NCI-H1930 (cell line): ENCODE measurements at regions not wholly inside any gene's neighbourhood (a gene's known extent, or its start where the extent isn't known, plus 50 kb on each side); places are given as distances from the start of the nearest gene placed in this dataset.
A peak's percentile ranks its signal among the peaks of the same experiment; 100 is the strongest.

ENCODE experiments used
- DNase-seq, 2 experiments: peaks; one replicate each; lab custom pipeline; 2025; lab: John Stamatoyannopoulos, UW

DNA sequence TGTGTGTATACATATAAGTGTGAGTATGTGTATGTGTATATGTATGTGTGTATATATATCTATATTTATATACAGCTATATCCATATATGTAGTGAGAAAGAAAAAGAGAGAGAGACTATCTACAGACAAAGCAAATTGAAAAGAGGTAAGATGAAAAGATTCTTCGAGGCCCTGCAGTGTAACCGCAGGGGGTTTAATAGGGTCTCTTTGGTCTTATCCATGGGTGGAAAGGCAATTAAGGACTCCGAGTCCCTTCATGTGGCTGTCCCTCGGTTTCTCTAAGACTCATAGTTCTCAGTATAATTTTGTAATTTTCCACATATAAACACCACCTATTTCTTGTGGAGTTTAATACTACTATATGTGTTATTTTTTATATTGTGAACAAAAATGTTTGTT, 50.6 kb upstream of the JAZF1 start:
- DNase-seq = no peak

DNA sequence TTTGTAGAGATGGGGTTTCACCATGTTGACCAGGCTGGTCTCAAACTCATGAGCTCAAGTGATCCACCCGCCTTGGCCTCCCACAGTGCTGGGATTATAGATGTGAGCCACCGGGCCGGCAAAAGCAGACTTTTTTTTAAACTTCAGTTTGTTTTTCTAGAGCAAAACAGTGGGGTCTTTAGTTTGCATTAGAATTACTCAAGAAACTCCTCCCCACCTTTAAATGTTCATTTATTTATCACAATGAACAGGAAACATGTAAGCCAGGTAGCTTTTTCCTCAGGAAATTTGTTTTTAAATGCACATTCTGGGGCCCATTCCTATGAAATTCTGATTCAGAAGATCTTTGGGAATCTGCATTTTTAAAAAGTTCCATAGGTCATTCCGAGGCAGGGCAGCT, 56.0 kb upstream of the JAZF1 start:
- DNase-seq = no peak

DNA sequence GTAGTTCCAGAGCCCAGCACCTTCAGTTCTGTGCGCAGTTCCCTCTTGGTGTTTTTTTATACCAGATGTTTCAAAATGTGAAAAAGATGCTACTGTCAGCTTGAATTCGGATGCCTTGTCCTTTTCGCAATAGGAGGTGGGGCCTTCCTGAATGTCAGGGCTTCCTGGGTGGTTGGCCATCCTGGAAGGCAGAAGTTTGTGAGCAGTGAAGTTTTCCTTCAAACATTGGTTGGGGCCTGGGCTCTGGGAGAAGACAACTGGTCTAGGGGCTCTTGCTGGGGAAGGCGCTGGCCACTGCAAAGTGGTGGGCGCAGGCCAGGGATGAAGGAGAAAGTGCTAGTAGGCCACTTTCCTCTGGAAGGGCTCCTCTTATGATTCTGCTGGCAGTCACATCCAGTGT, 56.8 kb upstream of the JAZF1 start:
- no peak for DNase-seq

DNA sequence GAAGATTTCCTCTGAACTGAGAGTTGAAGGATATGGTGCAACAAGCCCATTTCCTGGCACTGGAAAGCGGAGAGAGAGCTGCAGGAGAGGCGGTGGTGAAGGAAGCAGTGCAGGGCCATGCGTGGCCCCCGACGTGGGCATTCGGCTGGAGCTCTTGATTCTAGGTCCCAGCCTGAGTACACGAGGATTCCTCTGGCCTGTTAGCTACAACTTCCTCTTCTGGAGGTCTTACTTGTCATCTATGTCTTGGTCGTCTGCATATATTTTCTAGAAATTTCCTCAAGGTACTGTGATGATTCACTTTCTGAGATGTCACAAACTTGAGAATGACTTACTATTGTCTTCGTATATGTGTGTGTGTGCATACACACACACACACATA, 59.2 kb upstream of the JAZF1 start:
- no peak for DNase-seq

DNA sequence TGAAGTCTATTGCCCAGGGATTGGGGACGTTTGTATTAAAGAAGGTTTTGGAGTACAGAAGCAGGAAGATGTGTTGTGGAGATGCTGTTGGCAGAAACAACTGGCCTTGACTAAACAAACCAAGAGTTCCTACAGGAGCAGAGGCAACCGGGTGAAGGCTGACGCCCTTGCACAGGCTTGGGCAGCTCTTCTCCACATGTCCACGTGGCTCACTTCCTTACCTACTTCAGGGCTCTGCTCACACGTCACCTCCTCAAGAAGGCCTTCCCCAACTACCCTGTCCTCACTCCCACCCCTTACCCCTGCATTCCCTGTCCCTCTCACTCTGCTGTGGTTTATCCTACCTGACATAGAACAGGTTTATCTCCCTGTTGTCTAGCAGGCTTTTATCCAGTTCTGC, 59.9 kb upstream of the JAZF1 start:
- no peak for DNase-seq

DNA sequence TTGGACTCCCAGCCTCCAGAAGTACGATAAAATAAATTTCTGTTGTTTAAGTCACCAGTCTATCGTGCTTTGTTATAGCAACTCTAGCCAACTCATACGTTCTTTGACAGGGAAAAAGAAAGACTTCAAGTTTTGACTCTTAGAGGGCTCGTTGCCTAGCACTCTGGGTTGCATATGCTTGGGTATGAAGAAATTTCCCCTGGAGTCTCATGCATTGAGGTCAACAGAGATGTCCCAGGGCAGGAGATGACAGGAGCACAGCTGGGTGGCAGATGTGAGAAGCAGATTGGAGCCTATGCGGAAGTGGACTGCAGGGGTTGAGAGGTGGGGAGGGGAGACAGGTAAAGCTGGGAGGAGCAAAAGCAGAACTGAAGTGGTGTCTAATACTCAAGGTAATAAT, 63.3 kb upstream of the JAZF1 start:
- DNase-seq = no peak

DNA sequence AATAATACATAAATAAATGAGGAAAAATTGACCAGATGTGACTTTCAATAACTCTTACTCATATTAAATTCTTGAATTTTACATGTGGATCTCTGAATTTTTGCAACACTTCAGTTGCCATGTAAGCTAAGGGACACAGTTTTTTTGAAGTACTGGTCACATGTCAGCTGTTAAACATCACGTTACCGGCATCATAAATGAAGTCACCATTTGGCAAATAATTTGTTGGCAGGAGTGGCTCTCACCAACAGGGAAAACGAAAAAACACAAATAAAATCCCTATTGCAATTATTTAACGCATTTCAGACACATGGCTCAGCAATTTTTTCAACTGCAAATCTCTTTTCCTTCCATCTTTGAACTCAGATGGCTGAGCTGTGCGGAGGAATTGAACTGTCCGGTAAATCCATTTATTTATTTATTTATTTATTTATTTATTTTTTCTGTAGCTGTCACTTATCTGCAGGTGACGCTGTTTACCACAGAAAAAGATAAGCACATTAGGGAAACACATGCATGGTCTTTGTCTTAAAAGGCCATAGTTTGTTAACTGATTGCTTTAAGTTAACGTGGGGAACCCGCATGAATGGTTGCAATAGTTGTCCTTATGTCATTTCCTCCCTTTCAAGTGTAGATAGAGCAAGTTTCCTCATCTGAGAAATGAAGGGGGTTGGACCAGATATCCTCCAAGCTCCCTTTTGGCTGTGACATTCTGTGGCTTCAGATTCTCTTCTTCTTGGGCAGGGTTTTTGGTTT, 64.7 kb upstream of the JAZF1 start:
- DNase-seq = no peak

DNA sequence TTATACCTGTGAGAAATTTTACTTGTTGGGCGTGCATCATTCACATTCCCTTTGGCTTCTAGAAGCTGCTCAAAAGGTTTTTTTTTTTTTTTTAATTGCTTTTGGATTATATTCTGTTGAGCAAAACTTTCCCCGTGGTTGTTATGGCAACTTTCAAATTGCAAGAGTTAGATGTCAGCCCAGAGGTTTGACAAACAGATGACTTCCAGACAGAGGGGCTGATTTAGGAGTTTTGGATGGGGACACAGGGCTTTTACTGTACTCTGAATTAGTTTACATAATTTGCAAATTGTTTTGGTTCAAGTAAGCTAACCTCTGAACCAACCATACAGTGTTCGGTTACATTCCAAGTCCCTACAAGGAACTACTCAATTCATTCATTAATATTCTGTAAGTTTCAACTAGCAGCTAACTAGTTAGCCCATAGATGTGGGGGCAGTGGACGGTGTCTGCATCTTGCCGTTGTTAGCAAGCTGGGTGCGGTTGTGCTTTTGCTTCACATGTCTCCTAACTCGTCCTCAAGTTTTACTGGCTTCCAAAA, 66.4 kb upstream of the JAZF1 start:
- no peak for DNase-seq

DNA sequence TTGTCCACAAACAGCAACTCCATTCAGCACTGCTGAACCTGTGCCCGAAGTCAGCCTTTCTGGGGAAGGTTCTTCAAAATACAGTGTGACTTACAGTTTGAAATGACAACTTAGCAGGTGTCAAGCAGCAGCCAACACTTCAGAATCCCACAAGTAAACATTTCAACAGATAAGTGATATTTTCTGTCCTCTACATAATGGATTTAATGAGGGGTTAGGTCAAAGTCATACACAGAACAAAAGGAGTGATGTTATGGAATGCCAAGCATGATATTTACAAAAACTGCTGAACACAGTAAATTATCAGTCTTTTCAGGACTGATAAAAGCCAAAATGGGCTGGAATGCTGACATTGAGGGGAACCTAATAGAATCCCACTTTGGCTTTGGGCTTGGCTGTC, 77.6 kb upstream of the JAZF1 start:
- DNase-seq = no peak

DNA sequence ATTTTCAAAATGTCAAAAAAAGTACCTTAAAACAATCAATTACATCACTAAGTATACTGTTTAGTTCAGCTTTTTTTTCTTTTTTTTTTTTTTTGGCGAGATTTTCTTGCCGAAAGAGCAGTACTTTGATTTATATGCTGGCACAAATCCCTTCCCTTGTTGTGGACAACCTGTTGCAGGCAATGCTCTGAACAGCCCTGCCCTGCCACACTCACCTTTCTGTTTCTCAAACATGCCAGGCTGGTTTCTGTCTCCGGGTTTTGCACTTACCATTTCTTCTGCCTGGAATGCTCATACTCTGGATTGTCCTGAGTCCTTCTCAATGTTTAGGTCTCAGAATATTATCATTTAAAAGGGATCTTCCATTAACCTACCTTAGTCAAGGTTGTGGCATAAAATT, 80.4 kb upstream of the JAZF1 start:
- DNase-seq = no peak

DNA sequence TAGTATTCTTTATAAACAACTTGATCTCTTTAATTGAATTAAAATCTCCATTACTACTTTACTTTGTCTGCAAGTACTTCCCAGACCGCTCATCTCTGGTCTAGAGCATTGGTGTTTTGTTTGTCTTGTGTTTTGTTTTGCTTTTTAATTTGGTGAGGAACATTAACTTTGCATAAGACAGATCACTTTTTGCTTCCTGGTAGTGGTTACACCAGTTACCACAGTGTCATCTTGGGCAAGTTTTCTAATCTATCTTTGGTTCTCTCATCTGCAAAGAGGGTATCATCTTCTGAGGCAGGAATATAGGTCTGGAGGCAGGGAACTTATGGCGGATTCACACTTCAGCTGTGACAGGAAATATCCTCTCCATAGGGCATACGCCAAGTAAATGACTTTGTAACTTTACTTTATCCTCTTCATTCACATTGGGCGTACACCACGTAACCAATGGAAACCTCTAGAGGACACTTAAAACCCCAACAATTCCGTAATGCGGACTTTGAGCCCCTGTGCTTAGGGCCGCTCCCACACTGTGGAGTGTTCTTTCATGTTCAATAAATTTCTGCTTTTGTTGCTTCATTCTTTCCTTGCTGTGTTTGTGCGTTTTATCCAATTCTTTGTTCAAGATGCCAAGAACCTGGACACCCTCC, 83.2 kb upstream of the JAZF1 start:
- no peak for DNase-seq

DNA sequence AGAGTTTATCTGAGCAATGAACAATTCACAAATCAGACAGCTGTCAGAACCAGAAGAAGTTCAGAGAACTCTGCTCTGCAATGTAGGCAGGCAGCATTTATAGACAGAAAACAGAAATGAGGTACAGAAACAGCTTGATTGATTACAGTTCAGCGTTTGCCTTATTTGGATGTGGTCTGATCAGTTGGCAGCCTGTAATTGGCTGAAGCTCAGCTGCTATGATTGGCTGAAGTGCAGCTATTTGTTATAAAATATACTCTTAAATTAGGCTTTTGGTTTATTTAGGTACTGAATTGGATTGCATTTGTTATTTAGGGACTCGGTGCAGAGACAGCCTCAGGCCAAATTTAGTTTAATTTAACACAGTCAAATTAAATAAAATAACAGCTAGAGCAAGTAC, 85.8 kb upstream of the JAZF1 start:
- DNase-seq = no peak

DNA sequence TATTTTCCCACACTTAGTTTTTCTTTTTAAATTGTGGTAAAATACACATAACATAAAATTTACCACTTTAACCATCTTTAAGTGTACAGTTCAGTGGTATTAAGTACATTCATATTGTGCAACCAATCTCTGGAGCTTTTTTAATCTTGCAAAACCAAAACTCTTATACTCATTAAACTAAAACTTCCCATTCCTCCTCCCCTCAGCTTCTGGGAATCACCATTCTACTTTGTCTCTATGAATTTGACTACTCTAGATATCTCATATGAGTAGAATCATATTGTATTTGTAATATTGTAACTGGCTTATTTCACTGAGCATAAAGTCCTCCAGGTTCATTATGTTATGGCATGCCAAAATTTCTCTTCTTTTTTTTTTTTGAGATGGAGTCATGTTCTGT, 86.4 kb upstream of the JAZF1 start:
- DNase-seq = no peak

DNA sequence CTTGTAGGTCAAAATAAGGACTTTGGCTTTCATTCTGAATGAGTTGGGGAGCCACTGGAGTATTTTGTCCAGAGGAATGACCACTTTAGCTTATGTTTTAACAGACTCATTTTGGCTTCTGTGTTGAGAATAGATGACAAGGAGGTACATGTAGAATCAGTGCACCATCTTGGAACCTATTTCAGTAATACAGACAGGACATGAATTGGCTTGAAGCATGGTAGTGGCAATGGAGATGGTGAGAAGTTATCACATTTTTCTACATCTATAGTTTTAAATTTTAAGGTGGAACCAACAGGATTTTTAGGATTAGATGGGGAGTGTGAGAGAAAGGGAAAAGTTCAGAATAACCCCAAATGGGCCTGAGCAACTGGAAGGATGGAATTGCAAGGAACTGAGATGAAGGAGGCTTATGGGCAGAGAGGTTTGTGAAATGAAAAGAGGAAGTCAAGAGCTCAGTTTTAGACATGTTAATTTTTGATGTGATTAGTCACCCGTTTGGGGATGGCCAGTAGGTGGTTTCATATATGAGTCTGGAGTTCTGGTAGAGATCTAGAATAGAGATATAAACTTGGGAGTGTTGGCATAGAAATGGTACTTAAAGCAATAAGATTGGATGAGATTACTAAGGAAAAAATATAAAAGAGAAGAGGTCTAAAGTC, 89.2 kb upstream of the JAZF1 start:
- no peak for DNase-seq

DNA sequence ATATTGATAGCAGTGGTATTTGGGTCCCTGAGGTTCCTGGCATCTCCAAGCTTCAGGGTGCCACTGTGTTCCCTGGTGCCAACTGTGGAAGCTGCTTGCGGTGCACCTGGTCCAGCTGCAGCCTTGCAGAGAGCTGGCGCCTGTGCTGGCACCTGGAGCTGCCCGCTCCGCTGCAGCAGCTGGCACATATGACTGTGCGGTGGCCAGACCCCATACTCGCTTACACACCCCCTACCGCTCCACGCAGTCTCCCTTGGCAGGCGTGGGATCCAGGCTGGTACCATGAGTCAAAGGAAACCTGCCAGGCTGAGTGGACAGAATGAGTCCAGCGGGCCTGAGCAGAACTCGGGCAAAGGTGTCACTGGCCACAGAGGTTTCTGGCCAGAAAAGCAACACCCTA, 89.9 kb upstream of the JAZF1 start:
- no peak for DNase-seq

DNA sequence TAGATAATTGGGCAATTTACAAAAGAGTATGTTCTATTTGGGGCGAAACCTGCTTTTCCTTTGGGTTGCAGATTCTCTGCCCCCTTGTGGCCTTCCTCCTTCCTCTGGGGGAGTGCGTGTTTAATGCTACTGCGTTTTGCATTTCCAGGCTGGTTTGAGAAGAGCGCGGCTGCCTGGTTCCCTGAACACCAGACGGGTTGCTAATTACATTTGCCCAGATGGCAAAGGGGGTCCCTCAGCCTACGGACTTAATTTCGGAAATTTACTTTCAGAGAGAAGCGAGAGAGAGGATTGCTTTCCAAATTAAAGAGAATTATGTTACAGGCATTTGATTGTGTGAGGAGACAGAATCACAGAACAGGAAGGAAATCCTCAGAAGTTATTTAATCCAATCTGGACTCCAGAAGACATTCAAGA, 91.9 kb upstream of the JAZF1 start:
- peak; percentile 33 to 34 for DNase-seq

DNA sequence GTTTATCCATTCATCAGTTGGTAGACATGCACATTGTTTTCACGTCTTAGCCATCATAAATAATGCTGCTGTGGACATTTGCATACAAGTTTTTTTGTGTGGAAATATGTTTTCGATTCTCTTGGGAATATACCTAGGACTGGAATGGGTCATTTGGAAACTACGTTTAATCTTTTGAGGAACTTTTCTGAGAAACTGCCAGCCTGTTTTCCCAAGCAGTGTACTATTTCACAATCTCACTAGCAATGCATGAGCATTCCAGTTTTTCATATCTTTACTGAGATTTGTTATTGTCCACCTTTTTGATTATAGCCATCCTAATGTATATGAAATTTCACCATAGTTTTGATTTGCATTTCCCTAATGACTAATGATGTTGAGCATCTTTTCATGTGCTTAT, 95.7 kb upstream of the JAZF1 start:
- no peak for DNase-seq

DNA sequence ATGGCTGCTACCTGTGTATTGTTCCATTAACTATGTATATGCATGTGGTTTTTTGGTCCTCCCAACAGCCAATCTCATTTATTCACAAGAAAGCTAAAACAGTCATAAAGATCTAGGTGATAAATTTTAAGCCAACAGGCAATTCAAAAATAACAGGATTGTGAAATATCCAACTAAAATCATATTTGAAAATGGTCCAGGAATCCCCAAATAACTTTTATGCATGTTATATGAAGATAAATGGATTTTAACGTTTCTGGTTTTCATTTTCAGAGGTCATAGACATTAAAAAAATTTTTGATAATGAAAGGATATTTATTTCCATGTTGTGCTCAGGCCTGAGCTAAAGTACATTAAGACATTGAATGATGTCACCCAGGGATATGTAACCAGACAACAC, 96.8 kb upstream of the JAZF1 start:
- no peak for DNase-seq

DNA sequence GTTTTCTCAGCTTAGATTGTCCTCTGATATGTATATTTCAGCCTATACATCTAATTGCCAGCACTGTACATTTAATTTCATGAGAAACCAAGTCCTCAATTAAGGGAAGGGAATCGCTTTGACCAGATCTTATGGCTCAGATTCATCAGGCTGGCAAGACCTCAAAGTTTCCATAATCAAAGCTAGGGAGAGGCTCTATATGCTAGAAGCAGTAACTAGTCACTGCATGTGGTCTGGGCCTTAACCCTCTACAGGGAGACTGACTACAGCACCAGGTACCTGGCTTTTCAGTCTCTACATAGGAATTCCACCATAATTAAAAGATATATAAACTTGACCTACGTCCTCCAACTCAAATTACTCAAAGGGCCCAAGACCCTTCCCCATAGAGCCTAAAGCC, 97.4 kb upstream of the JAZF1 start:
- DNase-seq = no peak

DNA sequence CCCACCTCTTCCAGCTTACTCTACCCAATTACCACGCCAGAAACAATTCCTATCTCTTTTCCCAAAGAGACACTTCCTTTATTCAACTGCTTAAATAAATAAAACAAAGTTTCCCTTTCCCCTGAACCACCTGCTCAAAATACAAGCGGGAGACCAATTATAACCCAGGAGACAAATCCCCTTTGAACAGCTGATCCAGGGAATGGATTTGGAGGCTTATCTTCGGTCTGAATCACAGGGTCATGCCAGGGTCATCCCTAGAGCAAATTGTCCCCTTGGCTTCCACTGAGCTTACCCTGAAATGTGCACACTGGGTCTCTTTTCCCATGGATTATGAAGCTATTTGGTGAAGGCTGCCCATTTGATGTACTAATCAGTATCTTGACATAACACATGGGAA, 99.9 kb upstream of the JAZF1 start:
- DNase-seq = no peak

DNA sequence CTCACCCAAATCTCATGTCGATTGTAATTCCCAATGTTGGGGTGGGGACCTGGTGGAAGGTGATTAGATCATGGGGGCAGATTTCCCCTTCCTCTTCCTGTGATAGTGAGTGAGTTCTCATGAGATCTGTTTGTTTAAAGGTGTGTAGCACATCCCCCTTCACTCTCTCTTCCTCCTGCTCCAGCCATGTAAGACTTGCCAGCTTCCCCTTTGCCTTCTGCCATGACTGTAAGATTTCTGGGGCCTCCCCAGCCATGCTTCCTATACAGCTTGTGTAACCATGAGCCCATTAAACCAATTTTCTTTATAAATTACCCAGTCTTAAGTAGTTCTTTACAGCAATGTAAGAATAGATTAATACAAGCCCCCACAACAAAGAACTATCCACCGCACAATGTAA, 109.9 kb upstream of the JAZF1 start:
- no peak for DNase-seq

DNA sequence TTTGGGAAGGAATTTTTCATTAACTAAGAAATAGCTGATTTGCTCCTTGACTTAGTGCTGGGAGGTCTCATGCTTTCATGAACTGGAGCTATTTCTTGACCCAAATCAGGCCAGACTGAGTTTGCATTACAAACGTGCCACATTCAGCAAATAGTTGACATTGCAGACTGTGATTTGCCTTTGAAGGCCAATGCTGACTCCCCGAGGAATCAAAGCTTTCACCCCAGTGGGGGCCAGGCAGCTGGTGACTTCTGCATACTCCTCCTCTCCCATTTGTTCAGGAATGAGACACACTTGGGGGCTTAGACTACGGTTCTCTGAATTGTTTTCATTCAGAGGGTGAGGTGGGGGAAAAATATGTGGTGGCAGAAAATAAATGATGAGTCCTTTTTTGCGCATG, 111.0 kb upstream of the JAZF1 start:
- DNase-seq = no peak

DNA sequence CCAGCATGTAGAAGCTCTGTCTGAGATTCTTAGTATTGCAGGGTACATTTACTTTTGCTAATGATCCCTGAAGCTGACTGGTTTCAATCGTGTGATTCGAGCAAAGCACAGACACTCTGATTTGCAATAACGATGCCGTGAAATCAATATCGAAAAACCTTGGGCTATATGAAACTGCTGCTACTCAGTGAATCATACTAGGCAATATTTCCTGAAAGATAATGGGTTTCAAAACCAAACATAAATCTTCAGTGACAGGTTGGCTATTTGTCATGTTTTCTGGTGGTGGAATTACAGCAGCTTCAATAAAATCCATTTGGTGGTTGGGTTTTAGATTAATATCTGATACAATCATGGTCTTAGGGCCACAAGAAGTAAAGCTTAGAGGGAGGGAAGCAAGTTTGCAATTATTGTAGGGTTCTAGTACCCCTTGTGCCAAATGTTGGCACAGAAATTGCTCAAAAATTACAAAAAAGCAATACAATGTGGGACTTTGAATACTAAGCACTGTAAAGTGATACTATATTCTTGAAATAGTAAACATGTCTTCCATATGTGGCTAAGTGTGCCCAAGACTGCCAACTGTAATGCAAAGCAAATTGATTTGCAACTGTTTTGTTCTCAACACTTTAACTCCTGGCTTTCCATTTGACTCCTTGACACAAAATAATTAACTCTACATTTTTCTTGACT, 112.4 kb upstream of the JAZF1 start:
- DNase-seq = no peak
